Mesodermal cell (in vitro differentiated cells): ENCODE measurements at regions not wholly inside any gene's neighbourhood (a gene's known extent, or its start where the extent isn't known, plus 50 kb on each side); places are given as distances from the start of the nearest gene placed in this dataset.

ENCODE experiments used
- H3K27ac ChIP-seq: 2 replicates; pipeline ENCODE4 v1.7.0; 2013; ENCODE audit warnings: mild to moderate bottlenecking, low read depth, low read length, moderate library complexity; ENCODE audit not compliant: severe bottlenecking
- H3K36me3 ChIP-seq: 2 replicates; pipeline ENCODE4 v1.7.1; 2013; ENCODE audit warnings: mild to moderate bottlenecking, low read length, moderate library complexity; ENCODE audit not compliant: control insufficient read depth, insufficient read depth
- H3K4me1 ChIP-seq: one replicate; pipeline ENCODE4 v1.7.1; 2013; ENCODE audit warnings: mild to moderate bottlenecking, low read length; ENCODE audit not compliant: insufficient read depth, control insufficient read depth, poor library complexity, severe bottlenecking
- H3K4me3 ChIP-seq: 2 replicates; pipeline ENCODE4 v1.7.0; 2013; ENCODE audit warnings: low read length, control low read depth, mild to moderate bottlenecking; ENCODE audit not compliant: insufficient read depth, poor library complexity, severe bottlenecking; ENCODE audit errors: extremely low read depth
- H3K9me3 ChIP-seq: 2 replicates; pipeline ENCODE4 v1.7.1; 2013; ENCODE audit warnings: mild to moderate bottlenecking, low read length, moderate library complexity; ENCODE audit not compliant: control insufficient read depth
- WGBS, 2 experiments: methylation state at CpG; one replicate each; pipeline ENCODE4 v1.1.5; 2013; ENCODE audit warnings: missing lambda C conversion rate in 2 of 2; ENCODE audit not compliant: insufficient coverage in 2 of 2; 5-methylcytosine and 5-hydroxymethylcytosine counted together

GRCh38 chr4:53674903-53675302 is 83.6 kb upstream of the LNX1 start:
- H3K27ac ChIP-seq: no peak overlapping the region
- H3K4me1 ChIP-seq: no peaks in the 10 kb centered on the region
- no peak overlapping the region for H3K4me3 ChIP-seq
- WGBS, 2 experiments: 90 to 100% methylated on average over 2 of the region's 5 CpGs
- H3K9me3 ChIP-seq: no peaks in the 10 kb centered on the region
- no peaks in the 10 kb centered on the region for H3K36me3 ChIP-seq

GRCh38 chr4:53672873-53673272 is 81.6 kb upstream of the LNX1 start:
- Histone ChIP-seq H3K4me1 (no peaks in the 10 kb centered on the region), H3K4me3 (no peak overlapping the region), H3K9me3 (no peaks in the 10 kb centered on the region), H3K27ac (no peak overlapping the region), H3K36me3 (no peaks in the 10 kb centered on the region)
- WGBS, 2 experiments: 83 to 100% methylated on average over 1 of the region's 2 CpGs

DNA sequence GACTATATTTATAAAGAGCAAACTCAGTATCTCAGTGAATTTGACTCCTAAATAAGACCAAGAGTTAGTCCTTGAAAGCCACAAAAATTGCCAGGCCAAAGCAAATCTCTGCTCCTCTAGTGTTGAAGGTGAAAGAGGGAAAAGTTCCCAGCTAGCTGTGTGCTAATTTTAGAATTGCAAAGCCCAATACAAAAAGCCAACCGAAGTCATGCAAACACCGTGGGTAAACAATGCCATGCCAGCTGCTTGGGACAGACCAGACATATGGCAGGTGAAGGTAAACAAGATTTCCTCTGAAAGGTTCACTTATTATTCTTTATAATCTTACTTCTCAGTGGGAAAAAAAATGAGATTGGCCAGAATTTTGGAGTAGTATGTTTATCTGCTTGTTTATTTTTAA is 80.5 kb upstream of the LNX1 start:
- Histone ChIP-seq H3K36me3 (no peaks in the 10 kb centered on the region), H3K9me3 (no peaks in the 10 kb centered on the region), H3K4me1 (no peaks in the 10 kb centered on the region), H3K4me3 (no peak overlapping the region), H3K27ac (no peak overlapping the region)
- no CpG with 5 or more reads among the region's 2 CpGs for WGBS, 2 experiments

- no peaks in the 10 kb centered on the region for H3K36me3 ChIP-seq
- WGBS, 2 experiments: no CpG with 5 or more reads among the region's 2 CpGs
- no peaks in the 10 kb centered on the region for H3K4me1 ChIP-seq
- H3K27ac ChIP-seq: no peak overlapping the region
- H3K4me3 ChIP-seq: no peak overlapping the region
- no peaks in the 10 kb centered on the region for H3K9me3 ChIP-seq
Measured at GRCh38 chr4:53659737-53660136, 68.5 kb upstream of the LNX1 start.

GRCh38 chr4:53659112-53659511 is 67.8 kb upstream of the LNX1 start:
- Histone ChIP-seq H3K4me1 (no peaks in the 10 kb centered on the region), H3K27ac (no peak overlapping the region), H3K9me3 (no peaks in the 10 kb centered on the region), H3K36me3 (no peaks in the 10 kb centered on the region), H3K4me3 (no peak overlapping the region)
- WGBS, 2 experiments: 91 to 95% methylated on average over 4 of the region's 5 CpGs

GRCh38 chr4:53658029-53658428 is 66.7 kb upstream of the LNX1 start:
- WGBS, 2 experiments: no CpG with 5 or more reads among the region's 1 CpG
- Histone ChIP-seq H3K27ac (no peak overlapping the region), H3K36me3 (no peaks in the 10 kb centered on the region)

GRCh38 chr4:53656421-53656981 is 65.2 kb upstream of the LNX1 start:
- 78 to 91% methylated on average over 4 to 5 of the region's 7 CpGs for WGBS, 2 experiments
- H3K36me3 ChIP-seq: no peaks in the 10 kb centered on the region
- no peak overlapping the region for H3K27ac ChIP-seq
- H3K4me3 ChIP-seq: no peak overlapping the region
- no peaks in the 10 kb centered on the region for H3K4me1 ChIP-seq
- no peaks in the 10 kb centered on the region for H3K9me3 ChIP-seq

More at GRCh38 chr4:53658029-53658428, 66.7 kb upstream of the LNX1 start:
- Histone ChIP-seq H3K4me1 (no peaks in the 10 kb centered on the region), H3K4me3 (no peak overlapping the region), H3K9me3 (no peaks in the 10 kb centered on the region)

DNA sequence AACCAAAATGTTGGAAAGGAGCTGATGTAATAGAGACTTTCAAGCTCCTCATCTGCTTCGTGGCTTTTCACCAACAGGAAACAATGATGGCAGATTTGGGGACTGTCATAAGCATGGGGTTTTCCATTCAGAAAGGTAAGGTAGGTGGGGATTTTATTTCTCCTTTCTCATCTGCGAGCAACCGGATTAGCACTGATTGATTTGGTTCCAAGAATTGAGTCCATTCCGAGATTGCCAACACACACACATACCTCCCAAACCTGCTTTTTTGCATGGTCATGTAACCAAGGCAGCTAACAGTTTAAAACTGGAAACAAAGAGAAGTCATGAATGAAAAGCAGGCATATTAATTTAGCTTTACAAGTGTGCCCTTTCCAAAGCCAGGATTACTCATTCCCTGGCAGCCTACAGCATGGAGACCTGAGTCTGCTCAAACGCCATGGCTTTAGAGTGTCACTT is 63.0 kb upstream of the LNX1 start:
- H3K36me3 ChIP-seq: no peaks in the 10 kb centered on the region
- 83 to 100% methylated on average over 1 of the region's 5 CpGs for WGBS, 2 experiments
- H3K9me3 ChIP-seq: no peaks in the 10 kb centered on the region
- H3K4me1 ChIP-seq: no peaks in the 10 kb centered on the region
- H3K4me3 ChIP-seq: no peak overlapping the region
- no peak overlapping the region for H3K27ac ChIP-seq

DNA sequence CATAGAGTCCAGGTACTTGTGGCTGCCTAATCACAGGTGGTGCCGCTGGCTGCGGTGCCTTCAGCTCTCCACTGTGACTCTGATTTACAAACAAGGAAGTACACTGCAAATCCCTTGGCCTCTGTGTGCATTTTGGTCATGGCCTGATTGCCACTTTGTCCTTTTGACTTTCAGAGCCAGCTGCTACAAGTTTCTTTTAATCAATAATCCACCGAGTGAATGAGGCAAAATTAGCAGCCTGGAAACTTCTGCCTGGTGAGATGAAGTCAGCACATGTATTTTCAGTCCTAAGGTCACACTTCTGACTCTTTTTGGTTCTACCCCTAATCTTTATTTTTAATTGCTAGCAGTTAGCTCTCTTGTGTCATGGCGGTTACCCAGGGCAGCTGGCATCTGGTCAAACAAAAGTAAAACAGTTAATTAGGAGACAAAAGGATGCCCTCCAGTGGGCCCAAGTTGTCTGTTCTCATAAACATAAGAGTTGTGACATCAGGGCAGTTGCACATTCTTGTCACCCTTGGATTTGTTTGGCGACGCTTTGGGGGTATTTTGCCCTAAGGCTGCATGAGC is 62.3 kb upstream of the LNX1 start:
- Histone ChIP-seq H3K27ac (no peak overlapping the region), H3K4me1 (no peaks in the 10 kb centered on the region), H3K9me3 (no peaks in the 10 kb centered on the region), H3K36me3 (no peaks in the 10 kb centered on the region), H3K4me3 (no peak overlapping the region)
- 80 to 100% methylated on average over 4 to 5 of the region's 6 CpGs for WGBS, 2 experiments

DNA sequence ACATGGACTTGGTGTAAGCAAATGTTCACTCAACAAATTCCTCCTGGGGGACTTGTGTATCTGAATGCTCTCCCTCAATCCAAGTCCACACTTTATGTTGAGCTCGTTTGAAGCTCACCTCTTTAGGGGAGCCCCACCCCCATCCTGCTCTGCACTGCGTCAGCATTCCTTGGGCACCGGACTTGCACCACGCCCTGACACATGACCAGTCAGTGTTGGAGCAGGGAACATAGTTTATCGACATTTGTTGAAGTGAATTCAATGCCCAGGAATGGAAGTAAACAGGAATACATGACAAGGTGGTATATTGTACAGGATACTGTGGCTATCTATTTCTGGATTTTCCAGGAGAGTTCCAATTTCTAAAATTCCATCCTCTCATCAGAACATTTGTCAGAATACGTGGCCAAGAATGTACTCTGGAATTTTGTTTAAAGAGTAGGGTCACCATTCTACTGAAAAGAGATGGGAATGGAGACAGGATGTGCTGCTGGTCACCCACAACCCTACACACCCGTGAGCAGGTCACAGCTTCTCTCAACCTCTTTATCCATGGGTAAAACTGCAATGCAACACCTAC is 60.0 kb upstream of the LNX1 start:
- H3K9me3 ChIP-seq: no peaks in the 10 kb centered on the region
- no peak overlapping the region for H3K27ac ChIP-seq
- H3K4me3 ChIP-seq: no peak overlapping the region
- no peaks in the 10 kb centered on the region for H3K4me1 ChIP-seq
- WGBS, 2 experiments: 96% methylated on average over 4 of the region's 7 CpGs; no CpG with 5 or more reads in 1 of the 2 experiments
- no peaks in the 10 kb centered on the region for H3K36me3 ChIP-seq

- WGBS, 2 experiments: 70 to 92% methylated on average over 1 of the region's 2 CpGs
- no peaks in the 10 kb centered on the region for H3K36me3 ChIP-seq
Measured at GRCh38 chr4:53649357-53649756, 58.1 kb upstream of the LNX1 start.

More at GRCh38 chr4:53649357-53649756, 58.1 kb upstream of the LNX1 start:
- Histone ChIP-seq H3K27ac (no peak overlapping the region), H3K4me3 (no peak overlapping the region), H3K9me3 (no peaks in the 10 kb centered on the region), H3K4me1 (no peaks in the 10 kb centered on the region)
